Liver (tissue), 8 donors: ENCODE measurements at regions not wholly inside any gene's neighbourhood (a gene's known extent, or its start where the extent isn't known, plus 50 kb on each side); places are given as distances from the start of the nearest gene placed in this dataset.

Source experiments
- DNase-seq: peaks from one replicate; pipeline ENCODE4 v3.0.0-alpha.2; 2017; ENCODE audit warnings: low spot score
- H3K27ac ChIP-seq, 2 donors: one replicate each; pipeline ENCODE4 v1.7.0; 2013; ENCODE audit warnings: inconsistent platforms in 2 of 2, low read length in 2 of 2, control low read depth in 1 of 2, low read depth in 1 of 2, mild to moderate bottlenecking in 1 of 2
- H3K27me3 ChIP-seq, 4 donors: one replicate each; pipeline versions ENCODE4 v1.6.1 to v1.7.0; 2013; ENCODE audit warnings: low read length in 3 of 4, inconsistent platforms in 1 of 4, mild to moderate bottlenecking in 1 of 4, moderate library complexity in 1 of 4; ENCODE audit not compliant: control insufficient read depth in 4 of 4, insufficient read depth in 4 of 4
- H3K36me3 ChIP-seq, 4 donors: one replicate each; pipeline versions ENCODE4 v1.6.1 to v1.7.0; 2013; ENCODE audit warnings: low read length in 3 of 4, mild to moderate bottlenecking in 3 of 4, low read depth in 1 of 4, moderate library complexity in 1 of 4; ENCODE audit not compliant: control insufficient read depth in 4 of 4, insufficient read depth in 3 of 4
- H3K4me1 ChIP-seq, 4 donors: one replicate each; pipeline versions ENCODE4 v1.6.1 to v1.7.0; 2013; ENCODE audit warnings: low read length in 3 of 4, mild to moderate bottlenecking in 3 of 4, moderate library complexity in 1 of 4; ENCODE audit not compliant: control insufficient read depth in 4 of 4, insufficient read depth in 4 of 4
- H3K4me3 ChIP-seq, 3 donors: one replicate each; pipeline versions ENCODE4 v1.6.1 to v1.7.0; 2013; ENCODE audit warnings: low read length in 3 of 3, control low read depth in 1 of 3, low read depth in 1 of 3, mild to moderate bottlenecking in 1 of 3
- H3K9ac ChIP-seq, 2 donors: one replicate each; pipeline ENCODE4 v1.7.0; 2013; ENCODE audit warnings: low read length in 2 of 2, mild to moderate bottlenecking in 2 of 2, moderate library complexity in 2 of 2, control low read depth in 1 of 2, low read depth in 1 of 2
- H3K9me3 ChIP-seq, 4 donors: one replicate each; pipeline versions ENCODE4 v1.6.1 to v1.7.0; 2013; ENCODE audit warnings: low read length in 3 of 4; ENCODE audit not compliant: control insufficient read depth in 4 of 4
- EGR1 ChIP-seq, 2 donors: IDR thresholded peaks; 2 replicates each; pipeline ENCODE4 v1.6.1; 2016 to 2018; ENCODE audit warnings: antibody characterized with exemption in 2 of 2, low read depth in 2 of 2
- FOXA1 ChIP-seq: IDR thresholded peaks from 2 replicates; pipeline ENCODE4 v1.6.1; 2016; ENCODE audit warnings: antibody characterized with exemption
- FOXA2 ChIP-seq: IDR thresholded peaks from 2 replicates; pipeline ENCODE4 v1.6.1; 2016; ENCODE audit warnings: antibody characterized with exemption
- GABPA ChIP-seq, 2 donors: IDR thresholded peaks in 1 of 2; conservative IDR thresholded peaks in 1 of 2; 2 replicates each; pipeline ENCODE4 v1.6.1; 2016; ENCODE audit warnings: antibody characterized with exemption in 2 of 2, mild to moderate bottlenecking in 1 of 2, moderate library complexity in 1 of 2
- HNF4A ChIP-seq, 2 donors: conservative IDR thresholded peaks; 2 replicates each; pipeline ENCODE4 v1.6.1; 2016; ENCODE audit warnings: antibody characterized with exemption in 2 of 2, mild to moderate bottlenecking in 2 of 2
- HNF4G ChIP-seq: IDR thresholded peaks from 2 replicates; pipeline ENCODE4 v1.6.1; 2016; ENCODE audit warnings: antibody characterized with exemption
- JUND ChIP-seq, 2 donors: IDR thresholded peaks; 2 replicates each; pipeline ENCODE4 v1.6.1; 2016; ENCODE audit warnings: antibody characterized with exemption in 2 of 2
- NR2F2 ChIP-seq: IDR thresholded peaks from 2 replicates; pipeline ENCODE4 v1.6.1; 2016; ENCODE audit warnings: antibody characterized with exemption
- RAD21 ChIP-seq, 2 donors: IDR thresholded peaks; 2 replicates each; pipeline ENCODE4 v1.6.1; 2016; ENCODE audit warnings: antibody characterized with exemption in 2 of 2, mild to moderate bottlenecking in 2 of 2
- RXRA ChIP-seq, 2 donors: IDR thresholded peaks; 2 replicates each; pipeline ENCODE4 v1.6.1; 2017 to 2018; ENCODE audit warnings: antibody characterized with exemption in 2 of 2, mild to moderate bottlenecking in 1 of 2
- TAF1 ChIP-seq: conservative IDR thresholded peaks from 2 replicates; pipeline ENCODE4 v1.6.1; 2016; ENCODE audit warnings: antibody characterized with exemption, mild to moderate bottlenecking
- YY1 ChIP-seq: IDR thresholded peaks from 2 replicates; pipeline ENCODE4 v1.6.1; 2016; ENCODE audit warnings: antibody characterized with exemption, mild to moderate bottlenecking
- WGBS: extraction: QIAGEN DNeasy Blood & Tissue Kit; methylation state at CpG from one replicate; pipeline ENCODE4 v1.1.7; 2013; 5-methylcytosine and 5-hydroxymethylcytosine counted together
- TF ChIP-seq, protein P1 (sequence below): fragments of 150-350 bp; IDR thresholded peaks from 2 replicates; pipeline ENCODE4 v1.5.1; 2017; ENCODE audit warnings: improper control_type of control experiment, low read depth, low read length; ENCODE audit not compliant: missing input control
- TF ChIP-seq, protein P2 (sequence below): IDR thresholded peaks from 2 replicates; pipeline ENCODE4 v1.6.1; 2016; ENCODE audit warnings: antibody characterized with exemption
- TF ChIP-seq, protein P3 (sequence below): IDR thresholded peaks from 2 replicates; pipeline ENCODE4 v1.6.1; 2016; ENCODE audit warnings: antibody characterized with exemption
- TF ChIP-seq, protein P4 (sequence below): IDR thresholded peaks from 2 replicates; pipeline ENCODE4 v1.6.1; 2016; ENCODE audit warnings: antibody characterized with exemption
- donor health status: healthy.
- donor health status: healthy.
- donor health status: healthy.
- donor health status: healthy.
- donor health status: healthy.

DNA sequence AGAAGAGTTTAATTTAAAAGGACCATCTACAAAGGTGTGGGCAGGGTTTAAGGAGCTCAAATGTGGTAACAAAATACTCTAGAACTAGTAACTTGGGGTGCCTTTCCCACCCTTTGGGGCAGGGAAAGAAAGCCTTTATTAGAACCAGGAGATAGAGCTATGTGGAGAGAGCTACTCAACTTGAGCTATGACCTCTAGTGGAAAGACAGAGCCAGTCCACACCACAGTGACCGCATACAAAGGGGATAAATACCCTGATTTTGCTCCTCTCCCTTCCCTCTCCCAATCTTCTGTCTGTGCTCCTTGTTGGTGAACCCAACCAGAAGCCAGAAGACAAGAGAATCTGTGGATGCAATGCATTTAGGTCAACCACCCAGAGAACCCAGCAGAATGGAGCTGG lies 54.4 kb upstream of the JAK1 start:
- Histone ChIP-seq H3K9me3 (no peaks in the 10 kb centered on the region), H3K27ac (no peak overlapping the region), H3K4me1 (peaks cover 0 to 3% (median under 1%) of the 10 kb centered on the region in 4 donors), H3K36me3 (no peaks in the 10 kb centered on the region), H3K27me3 (no peaks in the 10 kb centered on the region), H3K9ac (no peak overlapping the region), H3K4me3 (no peak overlapping the region)
- WGBS = 86% methylated on average over 1 of the region's 1 CpG
- TF ChIP-seq YY1 (no peak), GABPA (IDR thresholded peaks at IDR 0.05 in 1 of 2, conservative IDR thresholded peaks at IDR 0.05 in 1 of 2) (no peak), TAF1 (no peak), HNF4G (no peak), NR2F2 (no peak), FOXA2 (no peak), JUND (IDR thresholded peaks at IDR 0.05) (no peak), EGR1 (IDR thresholded peaks at IDR 0.05; ENCODE audit: low read depth in 2 of 2) (no peak), FOXA1 (no peak), RAD21 (IDR thresholded peaks at IDR 0.05) (peak; percentile 69 to 79), RXRA (IDR thresholded peaks at IDR 0.05) (no peak), HNF4A (conservative IDR thresholded peaks at IDR 0.05) (no peak)
- TF ChIP-seq, protein P1, sequence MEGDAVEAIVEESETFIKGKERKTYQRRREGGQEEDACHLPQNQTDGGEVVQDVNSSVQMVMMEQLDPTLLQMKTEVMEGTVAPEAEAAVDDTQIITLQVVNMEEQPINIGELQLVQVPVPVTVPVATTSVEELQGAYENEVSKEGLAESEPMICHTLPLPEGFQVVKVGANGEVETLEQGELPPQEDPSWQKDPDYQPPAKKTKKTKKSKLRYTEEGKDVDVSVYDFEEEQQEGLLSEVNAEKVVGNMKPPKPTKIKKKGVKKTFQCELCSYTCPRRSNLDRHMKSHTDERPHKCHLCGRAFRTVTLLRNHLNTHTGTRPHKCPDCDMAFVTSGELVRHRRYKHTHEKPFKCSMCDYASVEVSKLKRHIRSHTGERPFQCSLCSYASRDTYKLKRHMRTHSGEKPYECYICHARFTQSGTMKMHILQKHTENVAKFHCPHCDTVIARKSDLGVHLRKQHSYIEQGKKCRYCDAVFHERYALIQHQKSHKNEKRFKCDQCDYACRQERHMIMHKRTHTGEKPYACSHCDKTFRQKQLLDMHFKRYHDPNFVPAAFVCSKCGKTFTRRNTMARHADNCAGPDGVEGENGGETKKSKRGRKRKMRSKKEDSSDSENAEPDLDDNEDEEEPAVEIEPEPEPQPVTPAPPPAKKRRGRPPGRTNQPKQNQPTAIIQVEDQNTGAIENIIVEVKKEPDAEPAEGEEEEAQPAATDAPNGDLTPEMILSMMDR = peak; percentile 45
- TF ChIP-seq, protein P2, sequence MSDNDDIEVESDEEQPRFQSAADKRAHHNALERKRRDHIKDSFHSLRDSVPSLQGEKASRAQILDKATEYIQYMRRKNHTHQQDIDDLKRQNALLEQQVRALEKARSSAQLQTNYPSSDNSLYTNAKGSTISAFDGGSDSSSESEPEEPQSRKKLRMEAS = no peak
- TF ChIP-seq, protein P3, sequence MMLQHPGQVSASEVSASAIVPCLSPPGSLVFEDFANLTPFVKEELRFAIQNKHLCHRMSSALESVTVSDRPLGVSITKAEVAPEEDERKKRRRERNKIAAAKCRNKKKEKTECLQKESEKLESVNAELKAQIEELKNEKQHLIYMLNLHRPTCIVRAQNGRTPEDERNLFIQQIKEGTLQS = no peak
- no peak for DNase-seq

DNA sequence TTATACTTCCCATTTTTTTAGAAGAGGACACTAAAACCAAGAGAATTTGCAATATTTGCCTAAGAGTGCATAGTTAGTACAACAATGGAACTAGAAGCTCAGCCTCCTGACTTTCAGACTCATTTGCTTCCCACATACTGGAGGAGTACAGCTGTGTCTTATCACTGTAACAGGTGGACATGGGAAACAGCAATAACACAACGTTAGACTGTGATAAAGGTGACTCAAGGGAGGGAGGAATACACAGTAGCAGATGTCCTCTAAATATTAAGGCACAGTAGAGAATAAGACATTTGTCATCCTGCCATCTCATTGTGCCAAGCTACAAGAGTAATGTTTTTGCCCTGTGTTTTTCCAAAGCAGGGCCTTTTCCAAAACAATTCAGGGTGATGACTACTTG lies 55.4 kb upstream of the JAK1 start:
- Histone ChIP-seq H3K27ac (no peak overlapping the region), H3K36me3 (no peaks in the 10 kb centered on the region), H3K27me3 (no peaks in the 10 kb centered on the region), H3K4me3 (no peak overlapping the region), H3K9ac (no peak overlapping the region), H3K9me3 (no peaks in the 10 kb centered on the region), H3K4me1 (peaks cover 0 to 3% (median under 1%) of the 10 kb centered on the region in 4 donors)
- TF ChIP-seq FOXA1 (no peak), GABPA (IDR thresholded peaks at IDR 0.05 in 1 of 2, conservative IDR thresholded peaks at IDR 0.05 in 1 of 2) (no peak), TAF1 (no peak), NR2F2 (no peak), HNF4G (no peak), YY1 (no peak)
- TF ChIP-seq, protein P1 = no peak
- TF ChIP-seq, protein P4, sequence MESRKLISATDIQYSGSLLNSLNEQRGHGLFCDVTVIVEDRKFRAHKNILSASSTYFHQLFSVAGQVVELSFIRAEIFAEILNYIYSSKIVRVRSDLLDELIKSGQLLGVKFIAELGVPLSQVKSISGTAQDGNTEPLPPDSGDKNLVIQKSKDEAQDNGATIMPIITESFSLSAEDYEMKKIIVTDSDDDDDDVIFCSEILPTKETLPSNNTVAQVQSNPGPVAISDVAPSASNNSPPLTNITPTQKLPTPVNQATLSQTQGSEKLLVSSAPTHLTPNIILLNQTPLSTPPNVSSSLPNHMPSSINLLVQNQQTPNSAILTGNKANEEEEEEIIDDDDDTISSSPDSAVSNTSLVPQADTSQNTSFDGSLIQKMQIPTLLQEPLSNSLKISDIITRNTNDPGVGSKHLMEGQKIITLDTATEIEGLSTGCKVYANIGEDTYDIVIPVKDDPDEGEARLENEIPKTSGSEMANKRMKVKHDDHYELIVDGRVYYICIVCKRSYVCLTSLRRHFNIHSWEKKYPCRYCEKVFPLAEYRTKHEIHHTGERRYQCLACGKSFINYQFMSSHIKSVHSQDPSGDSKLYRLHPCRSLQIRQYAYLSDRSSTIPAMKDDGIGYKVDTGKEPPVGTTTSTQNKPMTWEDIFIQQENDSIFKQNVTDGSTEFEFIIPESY = no peak
- 50% methylated on average over 1 of the region's 1 CpG for WGBS
- DNase-seq = no peak
